WI38 (cell line): ENCODE measurements at regions not wholly inside any gene's neighbourhood (a gene's known extent, or its start where the extent isn't known, plus 50 kb on each side); places are given as distances from the start of the nearest gene placed in this dataset.

Experiments
- H3K4me3 ChIP-seq: 2 replicates; pipeline ENCODE4 v1.5.1; 2011; ENCODE audit warnings: low read depth, mild to moderate bottlenecking, control low read depth, low read length
- TF ChIP-seq, protein P1 (sequence below): IDR thresholded peaks from 2 replicates; pipeline ENCODE4 v1.5.1; 2012; ENCODE audit warnings: low read depth, mild to moderate bottlenecking, control low read depth, low read length

DNA sequence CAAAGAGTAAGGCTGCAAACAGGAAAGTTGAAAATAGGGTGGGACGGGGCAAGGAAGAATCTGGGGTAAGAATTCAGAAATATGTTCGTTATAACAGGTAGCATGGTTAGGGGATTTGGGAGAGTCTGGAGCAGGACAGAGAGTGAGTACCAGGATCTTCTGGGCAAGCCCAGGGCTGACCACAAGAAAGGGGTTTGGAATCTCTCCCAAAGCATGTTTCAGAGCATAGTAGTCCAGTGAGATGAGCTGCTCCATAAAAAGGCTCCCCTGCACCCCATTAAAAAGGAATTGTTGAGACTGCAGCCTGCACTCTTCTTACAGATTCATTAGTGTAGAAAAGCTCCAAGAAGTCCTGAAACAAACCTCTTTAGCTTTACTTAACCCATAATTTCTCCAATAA lies 291.1 kb downstream of the MTX2 start:
- TF ChIP-seq, protein P1, sequence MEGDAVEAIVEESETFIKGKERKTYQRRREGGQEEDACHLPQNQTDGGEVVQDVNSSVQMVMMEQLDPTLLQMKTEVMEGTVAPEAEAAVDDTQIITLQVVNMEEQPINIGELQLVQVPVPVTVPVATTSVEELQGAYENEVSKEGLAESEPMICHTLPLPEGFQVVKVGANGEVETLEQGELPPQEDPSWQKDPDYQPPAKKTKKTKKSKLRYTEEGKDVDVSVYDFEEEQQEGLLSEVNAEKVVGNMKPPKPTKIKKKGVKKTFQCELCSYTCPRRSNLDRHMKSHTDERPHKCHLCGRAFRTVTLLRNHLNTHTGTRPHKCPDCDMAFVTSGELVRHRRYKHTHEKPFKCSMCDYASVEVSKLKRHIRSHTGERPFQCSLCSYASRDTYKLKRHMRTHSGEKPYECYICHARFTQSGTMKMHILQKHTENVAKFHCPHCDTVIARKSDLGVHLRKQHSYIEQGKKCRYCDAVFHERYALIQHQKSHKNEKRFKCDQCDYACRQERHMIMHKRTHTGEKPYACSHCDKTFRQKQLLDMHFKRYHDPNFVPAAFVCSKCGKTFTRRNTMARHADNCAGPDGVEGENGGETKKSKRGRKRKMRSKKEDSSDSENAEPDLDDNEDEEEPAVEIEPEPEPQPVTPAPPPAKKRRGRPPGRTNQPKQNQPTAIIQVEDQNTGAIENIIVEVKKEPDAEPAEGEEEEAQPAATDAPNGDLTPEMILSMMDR, result no peak
- no peak overlapping the region for H3K4me3 ChIP-seq

DNA sequence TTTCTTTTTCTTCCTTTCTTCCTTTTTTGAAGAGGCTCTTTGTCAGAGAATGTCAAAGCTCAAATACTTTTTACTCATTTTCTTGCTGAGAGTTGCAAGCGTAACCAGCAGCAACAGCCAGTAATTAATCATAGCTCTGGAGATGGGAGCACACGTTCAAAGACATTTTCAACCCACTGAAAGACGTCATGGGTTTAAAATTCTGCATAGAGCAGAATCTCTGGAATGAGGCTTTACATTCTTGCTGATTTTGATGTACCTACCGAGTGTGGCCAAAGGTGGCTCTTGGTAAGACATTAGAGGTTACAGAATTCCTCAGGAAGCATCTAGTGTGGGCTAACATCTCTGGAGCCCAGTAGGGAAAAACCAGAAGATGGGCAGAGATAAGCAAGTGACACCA lies 292.5 kb downstream of the MTX2 start:
- no peak overlapping the region for H3K4me3 ChIP-seq
- TF ChIP-seq, protein P1, result no peak

DNA sequence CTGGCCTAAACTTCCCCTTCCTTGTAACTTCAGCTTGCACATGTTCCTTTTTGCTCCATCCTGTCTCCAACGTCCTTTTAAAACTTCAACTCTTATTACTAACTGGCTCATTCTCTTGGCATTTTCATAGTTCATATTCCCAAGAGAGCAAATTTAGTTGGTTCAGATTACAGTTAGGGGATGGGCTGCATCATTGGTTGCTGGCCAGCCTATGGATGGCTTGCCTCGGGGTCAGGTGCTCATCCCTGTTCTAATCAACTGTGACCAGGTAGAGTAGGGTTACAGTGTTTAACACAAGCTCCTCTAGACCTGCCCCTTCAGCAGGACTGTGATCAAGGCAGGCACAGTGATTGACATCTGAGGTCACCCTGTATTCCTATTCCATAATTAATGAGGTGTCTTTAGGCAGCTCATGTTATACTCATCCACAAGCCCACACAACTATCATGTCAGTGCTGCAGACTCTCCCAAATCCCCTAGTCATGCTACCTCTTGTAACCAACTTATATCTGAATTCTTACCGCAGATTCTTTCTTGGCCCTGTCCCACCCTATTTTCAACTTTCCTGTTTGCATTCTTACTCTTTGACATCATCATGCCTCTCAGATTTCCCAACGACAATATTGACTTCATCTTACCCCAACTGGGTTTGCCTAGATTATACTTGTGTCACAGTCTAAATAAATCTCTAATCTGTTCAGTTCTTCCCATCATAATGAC lies 293.3 kb downstream of the MTX2 start:
- TF ChIP-seq, protein P1, result no peak
- H3K4me3 ChIP-seq, result no peak overlapping the region

DNA sequence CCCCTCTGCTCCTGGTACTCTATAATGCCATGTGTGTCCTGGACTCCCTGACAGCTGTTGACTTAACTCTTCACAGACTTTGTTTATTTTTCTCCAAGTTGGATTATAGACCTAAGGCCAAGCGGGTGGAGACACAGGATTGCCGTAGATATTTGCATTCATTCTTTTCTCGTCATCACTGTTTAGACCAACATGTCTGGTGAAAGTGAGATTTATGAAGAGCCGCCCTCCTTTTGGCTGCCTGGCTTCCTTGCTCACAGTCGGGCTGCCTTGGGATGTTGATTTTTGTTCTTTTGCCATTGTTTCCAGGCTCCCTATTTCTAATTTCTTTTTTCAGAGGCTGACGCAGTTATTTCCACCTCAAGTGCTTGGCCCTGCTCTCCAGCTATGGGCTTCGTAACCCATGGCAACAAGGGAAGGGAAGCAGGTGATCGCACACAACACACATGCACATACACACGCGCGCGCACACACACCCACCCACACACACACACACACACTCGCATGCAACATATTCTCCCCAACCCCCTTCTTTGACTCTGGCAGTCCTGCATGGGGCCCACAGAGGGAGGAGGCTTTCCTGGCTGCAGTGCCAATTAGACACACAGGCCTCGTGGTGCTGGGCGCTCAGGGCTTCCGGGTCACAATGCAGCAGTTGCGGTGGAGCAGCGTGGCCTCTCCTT lies 296.5 kb downstream of the MTX2 start:
- TF ChIP-seq, protein P1, result no peak
- no peak overlapping the region for H3K4me3 ChIP-seq

DNA sequence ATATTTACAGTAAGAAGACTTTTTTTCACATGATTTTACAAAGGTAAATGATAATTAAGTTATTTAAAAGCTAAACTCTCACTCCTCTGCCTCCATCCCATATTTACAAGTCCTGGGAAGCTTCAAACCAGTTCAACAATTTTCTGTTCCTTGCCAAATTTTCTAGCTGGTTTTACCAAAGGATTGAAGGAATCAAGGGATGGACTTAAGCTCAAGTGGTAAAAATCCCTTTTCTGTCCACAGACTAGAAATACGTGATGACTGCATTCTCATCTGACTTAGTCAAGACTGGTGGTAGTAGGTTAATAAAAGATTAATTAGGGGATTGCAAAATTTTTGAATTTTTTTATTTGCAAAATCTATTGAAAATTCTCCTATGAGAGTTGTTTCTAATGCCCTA lies 297.3 kb downstream of the MTX2 start:
- H3K4me3 ChIP-seq, result no peak overlapping the region
- TF ChIP-seq, protein P1, result no peak

DNA sequence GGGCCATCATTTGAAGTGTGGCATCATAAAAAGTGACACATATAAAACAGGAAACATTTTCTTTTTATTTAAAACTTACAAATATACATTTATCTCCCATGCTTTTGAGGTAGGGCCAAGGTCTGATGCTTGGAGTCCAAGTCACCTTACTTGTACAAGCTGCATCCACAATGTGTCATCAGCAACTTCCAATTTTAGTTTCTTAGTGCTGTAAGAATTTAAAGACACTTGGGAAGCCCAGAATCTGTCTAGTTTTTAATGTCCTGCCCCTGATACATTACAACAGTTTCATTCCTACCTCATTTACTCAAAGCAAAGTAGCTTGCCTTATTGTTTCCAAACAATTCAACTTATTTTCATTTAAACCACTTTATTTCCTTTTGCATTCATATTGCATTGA lies 297.7 kb downstream of the MTX2 start:
- TF ChIP-seq, protein P1, result no peak
- H3K4me3 ChIP-seq, result no peak overlapping the region

DNA sequence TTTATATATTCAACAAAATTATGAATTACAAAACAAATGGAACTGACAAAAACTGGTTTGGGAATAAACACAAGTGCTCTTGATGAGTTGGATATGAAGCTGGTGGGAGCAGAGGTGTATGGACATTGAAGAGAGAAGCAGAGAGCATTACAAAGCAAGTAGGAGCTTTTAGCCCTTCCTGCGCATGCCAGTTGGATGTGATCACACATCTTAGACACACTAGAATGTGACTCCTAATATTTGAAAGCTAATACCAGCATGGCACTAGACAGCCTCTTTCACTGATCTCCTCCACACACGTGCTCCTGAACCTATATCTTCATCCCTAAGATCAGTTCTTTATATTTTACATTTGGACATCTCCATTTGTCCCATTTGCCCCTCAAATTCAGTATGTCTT lies 298.1 kb downstream of the MTX2 start:
- no peak overlapping the region for H3K4me3 ChIP-seq
- TF ChIP-seq, protein P1, result no peak
